Glutamatergic neuron (in vitro differentiated cells): ENCODE measurements at regions not wholly inside any gene's neighbourhood (a gene's known extent, or its start where the extent isn't known, plus 50 kb on each side); places are given as distances from the start of the nearest gene placed in this dataset.

Source experiments
- DNase-seq: peaks from one replicate; pipeline ENCODE4 v3.0.0; 2022
- H3K27ac Mint-ChIP-seq: one replicate; pipeline ENCODE4 v1.8.0; 2020; ENCODE audit warnings: mild to moderate bottlenecking, mixed read lengths, inconsistent platforms; ENCODE audit not compliant: unreplicated experiment
- H3K27me3 Mint-ChIP-seq: one replicate; pipeline ENCODE4 v1.8.0; 2020; ENCODE audit warnings: mild to moderate bottlenecking, moderate library complexity, mixed read lengths, inconsistent platforms; ENCODE audit not compliant: unreplicated experiment
- H3K36me3 Mint-ChIP-seq: one replicate; pipeline ENCODE4 v1.8.0; 2020; ENCODE audit warnings: mild to moderate bottlenecking, mixed read lengths, inconsistent platforms; ENCODE audit not compliant: unreplicated experiment
- H3K4me1 Mint-ChIP-seq: one replicate; pipeline ENCODE4 v1.8.0; 2020; ENCODE audit warnings: mild to moderate bottlenecking, low read depth, mixed read lengths, inconsistent platforms; ENCODE audit not compliant: unreplicated experiment
- H3K4me3 Mint-ChIP-seq: one replicate; pipeline ENCODE4 v1.8.0; 2020; ENCODE audit warnings: mild to moderate bottlenecking, mixed read lengths, inconsistent platforms; ENCODE audit not compliant: unreplicated experiment
- H3K9me3 Mint-ChIP-seq: one replicate; pipeline ENCODE4 v1.8.0; 2020; ENCODE audit warnings: mild to moderate bottlenecking, moderate library complexity, mixed read lengths, inconsistent platforms; ENCODE audit not compliant: unreplicated experiment
- TF ChIP-seq, protein P1 (sequence below): fragments of 200-600 bp; sonication (generic); IDR thresholded peaks from one replicate; pipeline ENCODE4 v1.5.0; 2021; ENCODE audit not compliant: partially characterized antibody, unreplicated experiment

DNA sequence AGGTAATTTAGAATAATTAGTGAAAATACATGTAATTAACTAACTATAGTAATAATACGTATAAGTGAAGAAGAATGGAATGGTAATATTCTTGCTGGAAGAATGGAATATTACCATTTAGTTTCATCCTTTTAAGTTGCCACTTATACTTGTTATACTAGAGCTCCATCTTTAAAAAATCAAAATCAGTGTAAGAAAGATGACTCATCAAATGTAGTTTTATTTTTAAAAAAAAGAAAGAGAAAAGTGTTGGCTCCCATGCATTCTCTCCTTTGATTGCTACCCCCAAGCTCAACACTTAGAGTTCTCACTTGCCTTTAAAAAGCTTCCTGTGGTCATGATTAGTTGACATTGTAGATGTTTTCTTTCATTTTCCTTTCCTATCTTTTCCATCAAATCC is 82.4 kb upstream of the KIF2B start:
- Mint-ChIP-seq H3K36me3 (no peaks in the 10 kb centered on the region), H3K4me3 (no peak overlapping the region), H3K27me3 (no peaks in the 10 kb centered on the region), H3K9me3 (peaks cover 2% of the 10 kb centered on the region), H3K27ac (no peak overlapping the region), H3K4me1 (no peaks in the 10 kb centered on the region)
- no peak for DNase-seq
- TF ChIP-seq, protein P1, sequence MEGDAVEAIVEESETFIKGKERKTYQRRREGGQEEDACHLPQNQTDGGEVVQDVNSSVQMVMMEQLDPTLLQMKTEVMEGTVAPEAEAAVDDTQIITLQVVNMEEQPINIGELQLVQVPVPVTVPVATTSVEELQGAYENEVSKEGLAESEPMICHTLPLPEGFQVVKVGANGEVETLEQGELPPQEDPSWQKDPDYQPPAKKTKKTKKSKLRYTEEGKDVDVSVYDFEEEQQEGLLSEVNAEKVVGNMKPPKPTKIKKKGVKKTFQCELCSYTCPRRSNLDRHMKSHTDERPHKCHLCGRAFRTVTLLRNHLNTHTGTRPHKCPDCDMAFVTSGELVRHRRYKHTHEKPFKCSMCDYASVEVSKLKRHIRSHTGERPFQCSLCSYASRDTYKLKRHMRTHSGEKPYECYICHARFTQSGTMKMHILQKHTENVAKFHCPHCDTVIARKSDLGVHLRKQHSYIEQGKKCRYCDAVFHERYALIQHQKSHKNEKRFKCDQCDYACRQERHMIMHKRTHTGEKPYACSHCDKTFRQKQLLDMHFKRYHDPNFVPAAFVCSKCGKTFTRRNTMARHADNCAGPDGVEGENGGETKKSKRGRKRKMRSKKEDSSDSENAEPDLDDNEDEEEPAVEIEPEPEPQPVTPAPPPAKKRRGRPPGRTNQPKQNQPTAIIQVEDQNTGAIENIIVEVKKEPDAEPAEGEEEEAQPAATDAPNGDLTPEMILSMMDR: no peak

DNA sequence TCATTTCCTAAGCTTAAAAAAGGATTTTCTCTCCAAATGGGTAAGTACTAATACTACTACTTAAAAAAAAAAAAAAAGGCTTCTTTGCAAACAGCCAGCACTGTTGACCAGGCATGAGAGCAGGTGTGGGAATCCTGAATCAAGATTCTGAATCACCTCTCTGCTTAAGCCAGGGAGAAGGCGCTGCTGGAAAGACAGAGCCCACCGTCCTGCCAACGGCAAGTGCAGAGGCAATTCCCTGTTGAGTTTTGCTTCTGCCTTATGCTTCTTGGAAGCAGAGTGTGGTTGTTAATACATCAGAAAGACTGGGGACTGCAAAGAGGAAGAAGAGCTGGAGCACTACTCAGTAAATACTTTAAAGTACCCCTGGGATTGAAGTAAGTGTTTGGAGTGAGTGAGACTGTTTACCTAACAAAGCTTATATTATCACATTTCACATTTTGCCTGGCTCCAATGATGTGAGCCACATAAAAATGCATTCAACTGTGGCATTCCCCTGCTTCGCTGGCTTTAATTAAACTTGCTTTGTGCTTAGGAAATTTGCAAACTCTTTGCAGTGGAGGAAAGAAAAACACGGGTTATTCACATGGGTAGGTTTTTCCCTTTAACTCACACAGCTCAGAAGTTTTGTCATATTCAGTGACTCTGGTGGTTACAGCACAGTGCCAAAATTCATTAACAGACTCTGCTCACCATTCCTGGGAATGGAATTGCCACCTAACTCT is 86.0 kb upstream of the KIF2B start:
- H3K4me3 Mint-ChIP-seq: no peak overlapping the region
- no peaks in the 10 kb centered on the region for H3K4me1 Mint-ChIP-seq
- no peak for DNase-seq
- H3K27me3 Mint-ChIP-seq: no peaks in the 10 kb centered on the region
- H3K36me3 Mint-ChIP-seq: no peaks in the 10 kb centered on the region
- H3K27ac Mint-ChIP-seq: no peak overlapping the region
- TF ChIP-seq, protein P1: no peak
- H3K9me3 Mint-ChIP-seq: peaks cover 2% of the 10 kb centered on the region

DNA sequence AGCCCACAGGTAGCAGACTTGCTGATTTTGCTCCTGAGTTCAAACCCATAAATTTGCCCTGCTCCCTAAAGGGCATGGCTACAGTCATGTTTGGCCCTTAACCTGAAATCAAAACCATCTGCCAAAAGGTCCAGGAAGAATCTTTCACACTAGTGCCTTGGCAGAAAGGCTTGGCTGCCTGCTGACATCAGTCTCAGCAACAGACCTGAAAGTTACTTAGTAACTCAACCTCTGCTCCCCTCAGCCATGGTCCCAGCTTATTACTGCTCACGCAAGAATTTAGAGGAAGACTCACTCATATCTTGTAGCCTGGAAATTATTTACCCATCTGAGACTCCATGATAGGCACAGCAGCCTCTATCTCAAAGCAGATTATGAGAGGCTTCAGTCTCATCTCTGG is 98.0 kb upstream of the KIF2B start:
- H3K4me3 Mint-ChIP-seq: no peak overlapping the region
- no peak overlapping the region for H3K27ac Mint-ChIP-seq
- no peaks in the 10 kb centered on the region for H3K27me3 Mint-ChIP-seq
- no peaks in the 10 kb centered on the region for H3K4me1 Mint-ChIP-seq
- peaks cover 2% of the 10 kb centered on the region for H3K9me3 Mint-ChIP-seq
- H3K36me3 Mint-ChIP-seq: peaks cover 9% of the 10 kb centered on the region
- no peak for DNase-seq
- TF ChIP-seq, protein P1: no peak

DNA sequence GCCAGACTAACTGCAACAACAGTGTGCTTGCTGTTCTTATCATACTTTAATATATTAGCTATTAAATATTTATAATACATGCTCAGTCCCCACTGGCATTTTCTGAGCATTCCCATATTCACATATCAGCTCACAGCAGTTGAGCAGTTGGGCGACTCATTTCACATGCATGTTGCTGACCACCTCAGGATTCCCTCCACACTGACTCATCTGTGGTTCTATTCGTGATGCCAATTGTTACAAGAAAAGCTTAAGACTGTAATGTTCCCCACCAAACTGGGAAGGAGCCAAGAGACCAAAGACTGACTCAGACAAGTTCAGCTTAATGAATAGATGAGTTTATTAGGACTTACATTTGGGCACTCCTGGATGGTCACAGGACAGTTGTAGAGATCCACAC is 100.3 kb upstream of the KIF2B start:
- Mint-ChIP-seq H3K9me3 (peaks cover 2% of the 10 kb centered on the region), H3K36me3 (peaks cover 2% of the 10 kb centered on the region), H3K27ac (no peak overlapping the region), H3K4me1 (no peaks in the 10 kb centered on the region), H3K27me3 (no peaks in the 10 kb centered on the region), H3K4me3 (no peak overlapping the region)
- DNase-seq: no peak
- TF ChIP-seq, protein P1: no peak

DNA sequence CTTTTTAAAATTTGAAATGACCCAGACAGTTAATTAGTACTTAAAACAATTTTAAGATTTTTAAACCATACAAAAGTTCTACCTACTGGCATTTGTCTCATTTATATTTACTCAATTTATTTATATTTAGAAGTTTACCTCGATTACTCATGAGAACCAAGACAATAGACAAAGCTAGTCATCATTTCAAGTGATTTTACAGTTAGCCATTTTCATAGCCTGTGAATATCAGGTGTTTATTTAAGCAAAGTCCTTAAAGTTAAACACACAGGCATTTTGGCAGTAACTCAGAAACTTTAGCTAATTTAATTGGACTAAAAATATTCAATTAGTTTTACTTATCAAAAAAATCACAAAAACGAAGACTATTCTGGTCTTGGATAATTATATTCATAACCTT is 101.6 kb upstream of the KIF2B start:
- Mint-ChIP-seq H3K27ac (no peak overlapping the region), H3K4me1 (no peaks in the 10 kb centered on the region)
- TF ChIP-seq, protein P1: no peak

More for the DNA sequence above, 101.6 kb upstream of the KIF2B start:
- H3K4me3 Mint-ChIP-seq: no peak overlapping the region
- H3K27me3 Mint-ChIP-seq: peaks cover under 1% of the 10 kb centered on the region
- DNase-seq: no peak
- no peaks in the 10 kb centered on the region for H3K9me3 Mint-ChIP-seq
- H3K36me3 Mint-ChIP-seq: no peaks in the 10 kb centered on the region
